Chondrocyte (in vitro differentiated cells): ENCODE measurements at regions not wholly inside any gene's neighbourhood (a gene's known extent, or its start where the extent isn't known, plus 50 kb on each side); places are given as distances from the start of the nearest gene placed in this dataset.
"Not testable (repeated sequence)": the region's sequence is repeated elsewhere in the genome, so short reads cannot be mapped to it uniquely, and the experiment has no call there.

ENCODE experiments used
- DNase-seq: peaks from one replicate; pipeline ENCODE4 v3.0.0; 2021; ENCODE audit warnings: mixed read lengths, low spot score
- H3K27ac Mint-ChIP-seq: one replicate; pipeline ENCODE4 v1.8.0; 2021; ENCODE audit warnings: mild to moderate bottlenecking, moderate library complexity, mixed read lengths; ENCODE audit not compliant: unreplicated experiment
- H3K27me3 Mint-ChIP-seq: 2 replicates; pipeline ENCODE4 v1.8.0; 2021; ENCODE audit warnings: low read depth, mixed read lengths
- H3K36me3 Mint-ChIP-seq: 2 replicates; pipeline ENCODE4 v1.8.0; 2021; ENCODE audit warnings: low read depth, mixed read lengths
- H3K4me1 Mint-ChIP-seq: 2 replicates; pipeline ENCODE4 v1.8.0; 2021; ENCODE audit warnings: low read depth, mild to moderate bottlenecking, mixed read lengths
- H3K4me3 Mint-ChIP-seq: one replicate; pipeline ENCODE4 v1.8.0; 2021; ENCODE audit warnings: mild to moderate bottlenecking, moderate library complexity, mixed read lengths; ENCODE audit not compliant: unreplicated experiment
- H3K9me3 Mint-ChIP-seq: 2 replicates; pipeline ENCODE4 v1.8.0; 2021; ENCODE audit warnings: low read depth, mixed read lengths
- CTCF ChIP-seq: fragments of 200-600 bp; sonication (generic); IDR thresholded peaks from 2 replicates; pipeline ENCODE4 v1.5.0; 2021; ENCODE audit warnings: antibody characterized with exemption, mild to moderate bottlenecking, moderate library complexity

GRCh38 chr9:82135106-82135505 lies 146.5 kb downstream of the SPATA31D1 start:
- Mint-ChIP-seq H3K36me3 (no peaks in the 10 kb centered on the region), H3K4me3 (no peak overlapping the region), H3K27me3 (no peaks in the 10 kb centered on the region), H3K27ac (no peak overlapping the region), H3K9me3 (peaks cover 4% of the 10 kb centered on the region), H3K4me1 (no peaks in the 10 kb centered on the region)
- TF ChIP-seq CTCF, result no peak
- DNase-seq, result no peak

GRCh38 chr9:82138081-82138480 lies 149.5 kb downstream of the SPATA31D1 start:
- H3K9me3 Mint-ChIP-seq, H3K27me3 Mint-ChIP-seq, H3K4me1 Mint-ChIP-seq, H3K27ac Mint-ChIP-seq, H3K4me3 Mint-ChIP-seq, H3K36me3 Mint-ChIP-seq, DNase-seq: not testable (repeated sequence)

- no peaks in the 10 kb centered on the region for H3K36me3 Mint-ChIP-seq
- H3K9me3 Mint-ChIP-seq, result peaks cover 4% of the 10 kb centered on the region
- H3K27me3 Mint-ChIP-seq, result no peaks in the 10 kb centered on the region
- H3K4me3 Mint-ChIP-seq, result no peak overlapping the region
- no peak for DNase-seq
- H3K4me1 Mint-ChIP-seq, result no peaks in the 10 kb centered on the region
- no peak for TF ChIP-seq CTCF
- H3K27ac Mint-ChIP-seq, result no peak overlapping the region
These were observed 151.9 kb downstream of the SPATA31D1 start for GRCh38 chr9:82140471-82140870.

- no peaks in the 10 kb centered on the region for H3K9me3 Mint-ChIP-seq
- H3K27me3 Mint-ChIP-seq, result no peaks in the 10 kb centered on the region
- peaks cover 21% of the 10 kb centered on the region for H3K4me1 Mint-ChIP-seq
- H3K36me3 Mint-ChIP-seq, result no peaks in the 10 kb centered on the region
- H3K27ac Mint-ChIP-seq, result no peak overlapping the region
- H3K4me3 Mint-ChIP-seq, result no peak overlapping the region
- TF ChIP-seq CTCF, result no peak
- DNase-seq, result no peak
These were observed 156.2 kb downstream of the SPATA31D1 start for GRCh38 chr9:82144803-82145202.

- no peak for TF ChIP-seq CTCF
- no peaks in the 10 kb centered on the region for H3K27me3 Mint-ChIP-seq
These were observed 158.1 kb downstream of the SPATA31D1 start for GRCh38 chr9:82146677-82147076.

GRCh38 chr9:82147798-82148425 lies 159.3 kb downstream of the SPATA31D1 start:
- TF ChIP-seq CTCF, result no peak
- no peaks in the 10 kb centered on the region for H3K36me3 Mint-ChIP-seq
- peaks cover 21% of the 10 kb centered on the region for H3K4me1 Mint-ChIP-seq
- DNase-seq, result no peak
- H3K9me3 Mint-ChIP-seq, result no peaks in the 10 kb centered on the region
- peak overlapping the region; percentile 2 for H3K27ac Mint-ChIP-seq
- no peak overlapping the region for H3K4me3 Mint-ChIP-seq
- H3K27me3 Mint-ChIP-seq, result no peaks in the 10 kb centered on the region

More at GRCh38 chr9:82146677-82147076, 158.1 kb downstream of the SPATA31D1 start:
- Mint-ChIP-seq H3K27ac (no peak overlapping the region), H3K9me3 (no peaks in the 10 kb centered on the region), H3K4me3 (no peak overlapping the region), H3K36me3 (no peaks in the 10 kb centered on the region), H3K4me1 (peaks cover 21% of the 10 kb centered on the region)
- no peak for DNase-seq
